Liver (tissue), 8 donors: ENCODE measurements at regions not wholly inside any gene's neighbourhood (a gene's known extent, or its start where the extent isn't known, plus 50 kb on each side); places are given as distances from the start of the nearest gene placed in this dataset.

Experiments
- DNase-seq: peaks from one replicate; pipeline ENCODE4 v3.0.0-alpha.2; 2017; ENCODE audit warnings: low spot score
- H3K27ac ChIP-seq, 2 donors: one replicate each; pipeline ENCODE4 v1.7.0; 2013; ENCODE audit warnings: inconsistent platforms in 2 of 2, low read length in 2 of 2, control low read depth in 1 of 2, low read depth in 1 of 2, mild to moderate bottlenecking in 1 of 2
- H3K27me3 ChIP-seq, 4 donors: one replicate each; pipeline versions ENCODE4 v1.6.1 to v1.7.0; 2013; ENCODE audit warnings: low read length in 3 of 4, inconsistent platforms in 1 of 4, mild to moderate bottlenecking in 1 of 4, moderate library complexity in 1 of 4; ENCODE audit not compliant: control insufficient read depth in 4 of 4, insufficient read depth in 4 of 4
- H3K36me3 ChIP-seq, 4 donors: one replicate each; pipeline versions ENCODE4 v1.6.1 to v1.7.0; 2013; ENCODE audit warnings: low read length in 3 of 4, mild to moderate bottlenecking in 3 of 4, low read depth in 1 of 4, moderate library complexity in 1 of 4; ENCODE audit not compliant: control insufficient read depth in 4 of 4, insufficient read depth in 3 of 4
- H3K4me1 ChIP-seq, 4 donors: one replicate each; pipeline versions ENCODE4 v1.6.1 to v1.7.0; 2013; ENCODE audit warnings: low read length in 3 of 4, mild to moderate bottlenecking in 3 of 4, moderate library complexity in 1 of 4; ENCODE audit not compliant: control insufficient read depth in 4 of 4, insufficient read depth in 4 of 4
- H3K4me3 ChIP-seq, 3 donors: one replicate each; pipeline versions ENCODE4 v1.6.1 to v1.7.0; 2013; ENCODE audit warnings: low read length in 3 of 3, control low read depth in 1 of 3, low read depth in 1 of 3, mild to moderate bottlenecking in 1 of 3
- H3K9ac ChIP-seq, 2 donors: one replicate each; pipeline ENCODE4 v1.7.0; 2013; ENCODE audit warnings: low read length in 2 of 2, mild to moderate bottlenecking in 2 of 2, moderate library complexity in 2 of 2, control low read depth in 1 of 2, low read depth in 1 of 2
- H3K9me3 ChIP-seq, 4 donors: one replicate each; pipeline versions ENCODE4 v1.6.1 to v1.7.0; 2013; ENCODE audit warnings: low read length in 3 of 4; ENCODE audit not compliant: control insufficient read depth in 4 of 4
- CTCF ChIP-seq: fragments of 150-350 bp; IDR thresholded peaks from 2 replicates; pipeline ENCODE4 v1.5.1; 2017; ENCODE audit warnings: improper control_type of control experiment, low read depth, low read length; ENCODE audit not compliant: missing input control
- EGR1 ChIP-seq, 2 donors: IDR thresholded peaks; 2 replicates each; pipeline ENCODE4 v1.6.1; 2016 to 2018; ENCODE audit warnings: antibody characterized with exemption in 2 of 2, low read depth in 2 of 2
- FOXA1 ChIP-seq: IDR thresholded peaks from 2 replicates; pipeline ENCODE4 v1.6.1; 2016; ENCODE audit warnings: antibody characterized with exemption
- GABPA ChIP-seq, 2 donors: IDR thresholded peaks in 1 of 2; conservative IDR thresholded peaks in 1 of 2; 2 replicates each; pipeline ENCODE4 v1.6.1; 2016; ENCODE audit warnings: antibody characterized with exemption in 2 of 2, mild to moderate bottlenecking in 1 of 2, moderate library complexity in 1 of 2
- HNF4A ChIP-seq, 2 donors: conservative IDR thresholded peaks; 2 replicates each; pipeline ENCODE4 v1.6.1; 2016; ENCODE audit warnings: antibody characterized with exemption in 2 of 2, mild to moderate bottlenecking in 2 of 2
- HNF4G ChIP-seq: IDR thresholded peaks from 2 replicates; pipeline ENCODE4 v1.6.1; 2016; ENCODE audit warnings: antibody characterized with exemption
- JUND ChIP-seq, 2 donors: IDR thresholded peaks; 2 replicates each; pipeline ENCODE4 v1.6.1; 2016; ENCODE audit warnings: antibody characterized with exemption in 2 of 2
- MAX ChIP-seq: IDR thresholded peaks from 2 replicates; pipeline ENCODE4 v1.6.1; 2016; ENCODE audit warnings: antibody characterized with exemption
- NR2F2 ChIP-seq: IDR thresholded peaks from 2 replicates; pipeline ENCODE4 v1.6.1; 2016; ENCODE audit warnings: antibody characterized with exemption
- RAD21 ChIP-seq, 2 donors: IDR thresholded peaks; 2 replicates each; pipeline ENCODE4 v1.6.1; 2016; ENCODE audit warnings: antibody characterized with exemption in 2 of 2, mild to moderate bottlenecking in 2 of 2
- RXRA ChIP-seq, 2 donors: IDR thresholded peaks; 2 replicates each; pipeline ENCODE4 v1.6.1; 2017 to 2018; ENCODE audit warnings: antibody characterized with exemption in 2 of 2, mild to moderate bottlenecking in 1 of 2
- SP1 ChIP-seq: IDR thresholded peaks from 2 replicates; pipeline ENCODE4 v1.6.1; 2018; ENCODE audit warnings: antibody characterized with exemption, mild to moderate bottlenecking
- YY1 ChIP-seq: IDR thresholded peaks from 2 replicates; pipeline ENCODE4 v1.6.1; 2016; ENCODE audit warnings: antibody characterized with exemption, mild to moderate bottlenecking
- ZBTB33 ChIP-seq: IDR thresholded peaks from 2 replicates; pipeline ENCODE4 v1.6.1; 2016; ENCODE audit warnings: antibody characterized with exemption
- WGBS: extraction: QIAGEN DNeasy Blood & Tissue Kit; methylation state at CpG from one replicate; pipeline ENCODE4 v1.1.7; 2013; 5-methylcytosine and 5-hydroxymethylcytosine counted together
- TF ChIP-seq, protein P1 (sequence below): IDR thresholded peaks from 2 replicates; pipeline ENCODE4 v1.6.1; 2016; ENCODE audit warnings: antibody characterized with exemption, mild to moderate bottlenecking
- TF ChIP-seq, protein P2 (sequence below): IDR thresholded peaks from 2 replicates; pipeline ENCODE4 v1.6.1; 2016; ENCODE audit warnings: antibody characterized with exemption
- donor health status: healthy.
- donor health status: healthy.
- donor health status: healthy.
- donor health status: healthy.
- donor health status: healthy.

- Histone ChIP-seq H3K36me3 (no peaks in the 10 kb centered on the region), H3K4me1 (no peaks in the 10 kb centered on the region), H3K4me3 (no peak overlapping the region), H3K27ac (no peak overlapping the region), H3K9ac (no peak overlapping the region), H3K27me3 (no peaks in the 10 kb centered on the region), H3K9me3 (no peaks in the 10 kb centered on the region)
- TF ChIP-seq, protein P1, sequence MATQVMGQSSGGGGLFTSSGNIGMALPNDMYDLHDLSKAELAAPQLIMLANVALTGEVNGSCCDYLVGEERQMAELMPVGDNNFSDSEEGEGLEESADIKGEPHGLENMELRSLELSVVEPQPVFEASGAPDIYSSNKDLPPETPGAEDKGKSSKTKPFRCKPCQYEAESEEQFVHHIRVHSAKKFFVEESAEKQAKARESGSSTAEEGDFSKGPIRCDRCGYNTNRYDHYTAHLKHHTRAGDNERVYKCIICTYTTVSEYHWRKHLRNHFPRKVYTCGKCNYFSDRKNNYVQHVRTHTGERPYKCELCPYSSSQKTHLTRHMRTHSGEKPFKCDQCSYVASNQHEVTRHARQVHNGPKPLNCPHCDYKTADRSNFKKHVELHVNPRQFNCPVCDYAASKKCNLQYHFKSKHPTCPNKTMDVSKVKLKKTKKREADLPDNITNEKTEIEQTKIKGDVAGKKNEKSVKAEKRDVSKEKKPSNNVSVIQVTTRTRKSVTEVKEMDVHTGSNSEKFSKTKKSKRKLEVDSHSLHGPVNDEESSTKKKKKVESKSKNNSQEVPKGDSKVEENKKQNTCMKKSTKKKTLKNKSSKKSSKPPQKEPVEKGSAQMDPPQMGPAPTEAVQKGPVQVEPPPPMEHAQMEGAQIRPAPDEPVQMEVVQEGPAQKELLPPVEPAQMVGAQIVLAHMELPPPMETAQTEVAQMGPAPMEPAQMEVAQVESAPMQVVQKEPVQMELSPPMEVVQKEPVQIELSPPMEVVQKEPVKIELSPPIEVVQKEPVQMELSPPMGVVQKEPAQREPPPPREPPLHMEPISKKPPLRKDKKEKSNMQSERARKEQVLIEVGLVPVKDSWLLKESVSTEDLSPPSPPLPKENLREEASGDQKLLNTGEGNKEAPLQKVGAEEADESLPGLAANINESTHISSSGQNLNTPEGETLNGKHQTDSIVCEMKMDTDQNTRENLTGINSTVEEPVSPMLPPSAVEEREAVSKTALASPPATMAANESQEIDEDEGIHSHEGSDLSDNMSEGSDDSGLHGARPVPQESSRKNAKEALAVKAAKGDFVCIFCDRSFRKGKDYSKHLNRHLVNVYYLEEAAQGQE = no peak
- 86% methylated on average over 5 of the region's 5 CpGs for WGBS
- DNase-seq = no peak
Measured at GRCh38 chr5:30337084-30337573, 856.4 kb upstream of the CDH6 start.

DNA sequence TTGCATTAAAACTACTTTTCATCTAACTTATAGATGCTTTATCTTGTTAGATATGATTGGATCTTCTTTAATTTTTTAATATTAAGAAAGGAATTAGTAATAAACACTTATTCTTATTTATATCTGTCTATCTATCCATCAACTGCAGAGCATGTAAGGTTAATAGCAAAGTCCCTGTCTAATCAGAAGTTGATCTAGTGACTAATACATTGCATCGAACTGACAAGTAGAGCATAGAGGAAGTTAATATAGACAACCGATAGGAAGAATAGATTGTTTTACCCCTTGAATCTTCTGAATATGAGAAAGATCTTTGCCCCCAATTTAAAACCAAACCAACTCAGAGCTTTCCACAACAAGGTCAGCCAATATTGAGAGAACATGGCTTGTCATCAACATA lies 862.0 kb upstream of the CDH6 start:
- Histone ChIP-seq H3K9ac (no peak overlapping the region), H3K27ac (no peak overlapping the region), H3K9me3 (no peaks in the 10 kb centered on the region), H3K36me3 (no peaks in the 10 kb centered on the region), H3K4me1 (no peaks in the 10 kb centered on the region), H3K27me3 (no peaks in the 10 kb centered on the region), H3K4me3 (no peak overlapping the region)
- DNase-seq = no peak
- WGBS = 81% methylated on average over 2 of the region's 2 CpGs
- TF ChIP-seq MAX (no peak), JUND (IDR thresholded peaks at IDR 0.05) (no peak), EGR1 (IDR thresholded peaks at IDR 0.05; ENCODE audit: low read depth in 2 of 2) (no peak), FOXA1 (no peak), SP1 (no peak), RAD21 (IDR thresholded peaks at IDR 0.05) (no peak), CTCF (no peak), HNF4G (no peak), RXRA (IDR thresholded peaks at IDR 0.05) (no peak), ZBTB33 (no peak), YY1 (no peak), HNF4A (conservative IDR thresholded peaks at IDR 0.05) (no peak), GABPA (IDR thresholded peaks at IDR 0.05 in 1 of 2, conservative IDR thresholded peaks at IDR 0.05 in 1 of 2) (no peak), NR2F2 (no peak)
- TF ChIP-seq, protein P2, sequence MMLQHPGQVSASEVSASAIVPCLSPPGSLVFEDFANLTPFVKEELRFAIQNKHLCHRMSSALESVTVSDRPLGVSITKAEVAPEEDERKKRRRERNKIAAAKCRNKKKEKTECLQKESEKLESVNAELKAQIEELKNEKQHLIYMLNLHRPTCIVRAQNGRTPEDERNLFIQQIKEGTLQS = no peak
- TF ChIP-seq, protein P1 = no peak
